ENCODE measurements at regions not wholly inside any gene's neighbourhood (a gene's known extent, or its start where the extent isn't known, plus 50 kb on each side); places are given as distances from the start of the nearest gene placed in this dataset.

DNA sequence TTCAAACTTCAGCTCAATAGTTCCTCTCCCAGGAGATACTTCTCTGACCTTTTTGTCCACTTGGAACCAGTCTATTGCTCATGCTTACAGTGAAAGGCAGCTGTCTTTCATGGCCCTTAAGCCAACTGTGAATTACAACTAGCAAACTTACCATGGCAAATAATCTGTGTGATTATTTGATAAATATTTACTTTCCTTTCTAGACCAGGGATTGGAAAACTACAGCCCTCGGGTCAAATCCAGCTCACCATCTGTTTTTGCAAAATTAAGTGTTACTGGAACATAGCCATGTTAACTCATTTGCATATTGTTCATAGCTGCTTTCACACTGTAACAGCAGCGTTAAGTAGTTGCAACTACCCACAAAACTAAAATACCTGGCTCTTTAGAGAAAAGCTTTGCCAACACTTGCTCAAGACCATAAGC, 289.1 kb upstream of the MCTP2 start:
- TF ChIP-seq, protein P1, sequence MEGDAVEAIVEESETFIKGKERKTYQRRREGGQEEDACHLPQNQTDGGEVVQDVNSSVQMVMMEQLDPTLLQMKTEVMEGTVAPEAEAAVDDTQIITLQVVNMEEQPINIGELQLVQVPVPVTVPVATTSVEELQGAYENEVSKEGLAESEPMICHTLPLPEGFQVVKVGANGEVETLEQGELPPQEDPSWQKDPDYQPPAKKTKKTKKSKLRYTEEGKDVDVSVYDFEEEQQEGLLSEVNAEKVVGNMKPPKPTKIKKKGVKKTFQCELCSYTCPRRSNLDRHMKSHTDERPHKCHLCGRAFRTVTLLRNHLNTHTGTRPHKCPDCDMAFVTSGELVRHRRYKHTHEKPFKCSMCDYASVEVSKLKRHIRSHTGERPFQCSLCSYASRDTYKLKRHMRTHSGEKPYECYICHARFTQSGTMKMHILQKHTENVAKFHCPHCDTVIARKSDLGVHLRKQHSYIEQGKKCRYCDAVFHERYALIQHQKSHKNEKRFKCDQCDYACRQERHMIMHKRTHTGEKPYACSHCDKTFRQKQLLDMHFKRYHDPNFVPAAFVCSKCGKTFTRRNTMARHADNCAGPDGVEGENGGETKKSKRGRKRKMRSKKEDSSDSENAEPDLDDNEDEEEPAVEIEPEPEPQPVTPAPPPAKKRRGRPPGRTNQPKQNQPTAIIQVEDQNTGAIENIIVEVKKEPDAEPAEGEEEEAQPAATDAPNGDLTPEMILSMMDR (conservative IDR thresholded peaks at IDR 0.05): no peak
- Histone ChIP-seq H3K9ac (ENCODE audit: extremely low read depth, low read length, poor library complexity, severe bottlenecking) (no peak overlapping the region), H3K4me1 (ENCODE audit: control insufficient read depth, insufficient read depth, low read length) (no peaks in the 10 kb centered on the region), H3K9me3 (ENCODE audit: control insufficient read depth, low read length) (no peaks in the 10 kb centered on the region), H3K27me3 (ENCODE audit: control insufficient read depth, insufficient read depth, low read length, poor library complexity, severe bottlenecking) (no peaks in the 10 kb centered on the region), H3K27ac (ENCODE audit: low read depth, low read length) (no peak overlapping the region), H3K4me3 (ENCODE audit: low read length) (no peak overlapping the region), H3K36me3 (ENCODE audit: control insufficient read depth, insufficient read depth, low read length) (no peaks in the 10 kb centered on the region)
- Mint-ChIP-seq H3K27ac (no peak overlapping the region), H3K27me3 (ENCODE audit: insufficient read depth) (no peaks in the 10 kb centered on the region), H3K4me1 (no peaks in the 10 kb centered on the region), H3K4me3 (no peak overlapping the region), H3K9me3 (no peaks in the 10 kb centered on the region), H3K36me3 (ENCODE audit: low read depth) (no peaks in the 10 kb centered on the region)
- WGBS, 2 experiments (ENCODE audit: insufficient coverage in 1 of 2, insufficient read length in 1 of 2): 87 to 100% methylated on average over 1 to 2 of the region's 2 CpGs
- no peak for DNase-seq

DNA sequence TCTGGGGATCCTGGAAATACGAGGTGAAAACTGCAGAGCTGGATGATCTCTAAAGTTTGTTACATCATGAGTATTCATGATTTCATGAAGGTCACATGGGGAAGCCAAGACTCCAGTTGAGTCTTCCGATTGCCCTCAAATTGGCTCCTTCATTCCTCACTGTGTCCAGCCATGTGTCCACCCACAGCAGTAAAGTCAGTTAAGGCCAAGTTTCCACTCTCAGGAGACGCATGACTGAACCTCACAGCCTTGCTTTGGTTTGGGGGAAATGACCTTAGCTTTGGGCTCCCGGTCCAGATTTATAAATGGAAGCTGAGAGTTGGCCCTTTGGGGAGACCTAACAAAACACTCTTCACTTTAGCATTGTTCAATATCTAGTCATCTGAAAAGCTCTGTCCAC, 289.7 kb upstream of the MCTP2 start:
- Histone ChIP-seq H3K4me1 (ENCODE audit: control insufficient read depth, insufficient read depth, low read length) (no peaks in the 10 kb centered on the region), H3K36me3 (ENCODE audit: control insufficient read depth, insufficient read depth, low read length) (no peaks in the 10 kb centered on the region), H3K27ac (ENCODE audit: low read depth, low read length) (no peak overlapping the region), H3K9me3 (ENCODE audit: control insufficient read depth, low read length) (no peaks in the 10 kb centered on the region), H3K27me3 (ENCODE audit: control insufficient read depth, insufficient read depth, low read length, poor library complexity, severe bottlenecking) (no peaks in the 10 kb centered on the region), H3K9ac (ENCODE audit: extremely low read depth, low read length, poor library complexity, severe bottlenecking) (no peak overlapping the region), H3K4me3 (ENCODE audit: low read length) (no peak overlapping the region)
- Mint-ChIP-seq H3K4me3 (no peak overlapping the region), H3K36me3 (ENCODE audit: low read depth) (no peaks in the 10 kb centered on the region), H3K27me3 (ENCODE audit: insufficient read depth) (no peaks in the 10 kb centered on the region), H3K27ac (no peak overlapping the region), H3K4me1 (no peaks in the 10 kb centered on the region), H3K9me3 (no peaks in the 10 kb centered on the region)
- DNase-seq: no peak
- WGBS, 2 experiments (ENCODE audit: insufficient coverage in 1 of 2, insufficient read length in 1 of 2): 93 to 97% methylated on average over 3 to 4 of the region's 4 CpGs
- TF ChIP-seq, protein P1 (conservative IDR thresholded peaks at IDR 0.05): no peak

DNA sequence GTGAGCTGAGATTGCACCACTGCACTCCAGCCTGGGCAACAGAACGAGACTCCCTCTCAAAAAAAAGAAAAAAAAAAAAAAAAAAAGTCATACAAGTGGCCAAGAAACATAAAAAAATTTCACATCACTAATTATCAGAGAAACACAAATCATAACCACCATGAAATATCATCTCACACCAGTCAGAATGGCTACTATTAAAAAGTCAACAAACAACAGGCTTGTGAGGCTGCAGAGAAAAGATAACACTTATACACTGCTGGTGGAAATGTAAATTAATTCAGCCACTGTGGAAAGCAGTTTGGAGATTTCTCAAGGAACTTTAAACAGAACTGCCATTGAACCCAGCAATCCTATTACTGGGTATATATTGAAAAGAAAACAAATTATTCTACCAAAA, 291.1 kb upstream of the MCTP2 start:
- no peak overlapping the region for H3K9ac ChIP-seq (ENCODE audit: extremely low read depth, low read length, poor library complexity, severe bottlenecking)
- H3K27ac ChIP-seq (ENCODE audit: low read depth, low read length): no peak overlapping the region
- no peaks in the 10 kb centered on the region for H3K36me3 Mint-ChIP-seq (ENCODE audit: low read depth)
- H3K9me3 Mint-ChIP-seq: no peaks in the 10 kb centered on the region
- TF ChIP-seq, protein P1 (conservative IDR thresholded peaks at IDR 0.05): no peak
- H3K27me3 ChIP-seq (ENCODE audit: control insufficient read depth, insufficient read depth, low read length, poor library complexity, severe bottlenecking): no peaks in the 10 kb centered on the region
- H3K27me3 Mint-ChIP-seq (ENCODE audit: insufficient read depth): no peaks in the 10 kb centered on the region
- no peaks in the 10 kb centered on the region for H3K9me3 ChIP-seq (ENCODE audit: control insufficient read depth, low read length)
- peaks cover 2% of the 10 kb centered on the region for H3K4me1 Mint-ChIP-seq
- 80 to 100% methylated on average over 1 of the region's 1 CpG for WGBS, 2 experiments (ENCODE audit: insufficient coverage in 1 of 2, insufficient read length in 1 of 2)
- H3K36me3 ChIP-seq (ENCODE audit: control insufficient read depth, insufficient read depth, low read length): no peaks in the 10 kb centered on the region
- no peak overlapping the region for H3K4me3 Mint-ChIP-seq
- DNase-seq: no peak
- H3K4me1 ChIP-seq (ENCODE audit: control insufficient read depth, insufficient read depth, low read length): no peaks in the 10 kb centered on the region
- H3K27ac Mint-ChIP-seq: no peak overlapping the region
- no peak overlapping the region for H3K4me3 ChIP-seq (ENCODE audit: low read length)

All from endodermal cell (in vitro differentiated cells).